Parathyroid adenoma (tissue), 2 donors: ENCODE measurements at regions not wholly inside any gene's neighbourhood (a gene's known extent, or its start where the extent isn't known, plus 50 kb on each side); places are given as distances from the start of the nearest gene placed in this dataset.
"Not testable (repeated sequence)": the region's sequence is repeated elsewhere in the genome, so short reads cannot be mapped to it uniquely, and the experiment has no call there.

Source experiments
- H2AFZ ChIP-seq: fragments of 300-600 bp; sonication (generic); one replicate; pipeline ENCODE4 v1.7.0; 2017; ENCODE audit warnings: antibody characterized with exemption, mild to moderate bottlenecking
- H3K27ac ChIP-seq: fragments of 300-600 bp; sonication (generic); one replicate; pipeline ENCODE4 v1.7.0; 2017
- H3K27me3 ChIP-seq: fragments of 300-600 bp; sonication (generic); one replicate; pipeline ENCODE4 v1.7.0; 2017; ENCODE audit warnings: low read length; ENCODE audit not compliant: control insufficient read depth, insufficient read depth
- H3K36me3 ChIP-seq: fragments of 300-600 bp; sonication (generic); one replicate; pipeline ENCODE4 v1.7.0; 2017; ENCODE audit warnings: low read length; ENCODE audit not compliant: control insufficient read depth, insufficient read depth
- H3K4me1 ChIP-seq: fragments of 300-600 bp; sonication (generic); one replicate; pipeline ENCODE4 v1.7.0; 2017; ENCODE audit warnings: control low read depth
- H3K4me2 ChIP-seq: fragments of 300-600 bp; sonication (generic); one replicate; pipeline ENCODE4 v1.7.0; 2017; ENCODE audit warnings: low read length
- H3K4me3 ChIP-seq: fragments of 300-600 bp; sonication (generic); one replicate; pipeline ENCODE4 v1.7.0; 2017; ENCODE audit warnings: low read depth, low read length
- H3K79me2 ChIP-seq: fragments of 300-600 bp; sonication (generic); one replicate; pipeline ENCODE4 v1.7.0; 2017; ENCODE audit warnings: control low read depth
- H3K9ac ChIP-seq: fragments of 300-600 bp; sonication (generic); one replicate; pipeline ENCODE4 v1.7.0; 2017; ENCODE audit warnings: mild to moderate bottlenecking
- H3K9me3 ChIP-seq: fragments of 300-600 bp; sonication (generic); one replicate; pipeline ENCODE4 v1.7.0; 2017; ENCODE audit warnings: low read length; ENCODE audit not compliant: control insufficient read depth
- CTCF ChIP-seq: fragments of 300-600 bp; sonication (generic); IDR thresholded peaks from one replicate; pipeline ENCODE4 v1.7.0; 2017; ENCODE audit warnings: antibody characterized with exemption, mild to moderate bottlenecking
- donor health status: primary hyperparathyroidism.

DNA sequence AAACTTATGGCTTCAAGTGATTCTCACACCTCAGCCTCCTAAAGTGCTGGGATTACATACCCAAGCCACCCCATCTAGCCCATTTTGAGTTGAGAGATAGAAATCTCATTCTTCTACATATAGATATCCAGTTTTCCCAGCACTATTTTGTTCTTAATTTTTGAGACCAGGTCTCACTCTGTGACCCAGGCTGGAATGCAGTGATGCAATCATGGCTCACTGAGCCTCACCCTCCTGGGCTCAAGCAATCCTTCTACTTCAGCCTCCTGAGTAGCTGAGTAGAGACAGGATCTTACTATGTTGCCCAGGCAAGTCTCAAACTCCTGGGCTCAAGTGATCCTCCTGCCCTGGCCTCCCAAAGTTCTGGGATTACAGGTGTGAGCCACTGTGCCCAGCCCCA lies 60.9 kb upstream of the CTNNA1 start:
- TF ChIP-seq CTCF = no peak

GRCh38 chr5:138686668-138687067 lies 66.6 kb upstream of the CTNNA1 start:
- no peaks in the 10 kb centered on the region for H3K9me3 ChIP-seq
- no peak for TF ChIP-seq CTCF

More for the DNA sequence above, 60.9 kb upstream of the CTNNA1 start:
- Histone ChIP-seq H3K79me2 (no peaks in the 10 kb centered on the region), H3K4me1 (peaks cover 6% of the 10 kb centered on the region), H3K9me3 (no peaks in the 10 kb centered on the region), H3K36me3 (no peaks in the 10 kb centered on the region), H2AFZ (no peak overlapping the region), H3K9ac (no peak overlapping the region), H3K4me3 (no peak overlapping the region), H3K4me2 (no peak overlapping the region), H3K27ac (no peak overlapping the region), H3K27me3 (no peaks in the 10 kb centered on the region)

DNA sequence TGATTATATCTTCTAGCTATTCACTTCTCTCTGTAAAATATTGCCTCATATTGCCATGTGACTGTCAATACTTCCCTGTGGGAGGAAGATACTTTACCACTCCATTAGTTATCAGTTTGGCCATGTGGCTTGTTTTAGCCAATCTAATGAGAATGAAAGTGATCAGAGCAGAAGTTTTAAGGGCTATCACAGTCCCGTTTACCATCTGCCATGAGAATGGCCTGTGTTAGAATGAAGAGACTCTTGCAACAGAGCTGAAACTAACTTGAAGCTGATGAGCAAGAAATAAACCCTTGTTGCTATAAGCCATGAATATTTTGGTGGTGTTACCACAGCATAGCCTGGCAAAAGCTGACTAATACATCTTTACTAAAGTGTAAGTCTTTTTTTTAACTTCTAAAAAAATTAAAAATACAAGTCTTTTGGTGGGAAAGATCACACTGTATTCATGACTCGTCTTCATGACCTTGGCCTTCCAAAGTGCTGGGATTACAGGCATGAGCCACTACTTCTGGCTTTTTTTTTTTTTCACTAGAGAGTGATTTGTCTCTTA lies 68.0 kb upstream of the CTNNA1 start:
- H3K79me2 ChIP-seq = no peaks in the 10 kb centered on the region
- H2AFZ ChIP-seq = no peak overlapping the region
- no peak overlapping the region for H3K4me2 ChIP-seq
- H3K4me1 ChIP-seq = no peaks in the 10 kb centered on the region
- H3K27me3 ChIP-seq = no peaks in the 10 kb centered on the region
- H3K9ac ChIP-seq = no peak overlapping the region
- no peak overlapping the region for H3K27ac ChIP-seq
- no peak for TF ChIP-seq CTCF
- H3K9me3 ChIP-seq = no peaks in the 10 kb centered on the region
- no peak overlapping the region for H3K4me3 ChIP-seq
- H3K36me3 ChIP-seq = no peaks in the 10 kb centered on the region

More at GRCh38 chr5:138686668-138687067, 66.6 kb upstream of the CTNNA1 start:
- H3K4me1 ChIP-seq = no peaks in the 10 kb centered on the region
- no peak overlapping the region for H3K4me3 ChIP-seq
- H3K4me2 ChIP-seq = no peak overlapping the region
- no peak overlapping the region for H3K27ac ChIP-seq
- no peaks in the 10 kb centered on the region for H3K27me3 ChIP-seq
- H2AFZ ChIP-seq = no peak overlapping the region
- no peaks in the 10 kb centered on the region for H3K36me3 ChIP-seq
- H3K79me2 ChIP-seq = no peaks in the 10 kb centered on the region
- H3K9ac ChIP-seq = no peak overlapping the region

DNA sequence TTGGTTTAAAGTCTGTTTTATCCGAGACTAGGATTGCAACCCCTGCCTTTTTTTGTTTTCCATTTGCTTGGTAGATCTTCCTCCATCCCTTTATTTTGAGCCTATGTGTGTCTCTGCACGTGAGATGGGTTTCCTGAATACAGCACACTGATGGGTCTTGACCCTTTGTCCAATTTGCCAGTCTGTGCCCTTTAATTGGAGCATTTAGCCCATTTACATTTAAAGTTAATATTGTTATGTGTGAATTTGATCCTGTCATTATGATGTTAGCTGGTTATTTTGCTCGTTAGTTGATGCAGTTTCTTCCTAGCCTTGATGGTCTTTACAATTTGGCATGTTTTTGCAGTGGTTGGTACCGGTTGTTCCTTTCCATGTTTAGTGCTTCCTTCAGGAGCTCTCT lies 70.8 kb upstream of the CTNNA1 start:
- not testable (repeated sequence) for H2AFZ ChIP-seq, H3K4me3 ChIP-seq, H3K79me2 ChIP-seq, H3K27me3 ChIP-seq, H3K27ac ChIP-seq, H3K36me3 ChIP-seq, H3K4me2 ChIP-seq, H3K9ac ChIP-seq, H3K9me3 ChIP-seq, H3K4me1 ChIP-seq

DNA sequence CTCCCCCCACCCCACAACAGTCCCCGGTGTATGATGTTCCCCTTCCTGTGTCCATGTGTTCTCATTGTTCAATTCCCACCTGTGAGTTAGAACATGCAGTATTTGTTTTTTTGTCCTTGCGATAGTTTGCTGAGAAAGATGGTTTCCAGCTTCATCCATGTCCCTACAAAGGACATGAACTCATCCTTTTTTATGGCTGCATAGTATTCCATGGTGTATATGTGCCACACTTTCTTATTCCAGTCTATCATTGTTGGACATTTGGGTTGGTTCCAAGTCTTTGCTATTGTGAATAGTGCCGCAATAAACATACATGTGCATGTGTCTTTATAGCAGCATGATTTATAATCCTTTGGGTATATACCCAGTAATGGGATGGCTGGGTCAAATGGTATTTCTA lies 74.4 kb upstream of the CTNNA1 start:
- H3K27me3 ChIP-seq, H3K9ac ChIP-seq, H3K4me3 ChIP-seq, H3K4me2 ChIP-seq, H3K27ac ChIP-seq, H3K4me1 ChIP-seq, H3K79me2 ChIP-seq, H2AFZ ChIP-seq, H3K36me3 ChIP-seq, H3K9me3 ChIP-seq: not testable (repeated sequence)

GRCh38 chr5:138677782-138678181 lies 75.4 kb upstream of the CTNNA1 start:
- H3K4me1 ChIP-seq = no peaks in the 10 kb centered on the region
- H3K27ac ChIP-seq = no peak overlapping the region
- no peak overlapping the region for H3K9ac ChIP-seq
- no peak for TF ChIP-seq CTCF
- no peak overlapping the region for H2AFZ ChIP-seq
- no peaks in the 10 kb centered on the region for H3K36me3 ChIP-seq
- no peaks in the 10 kb centered on the region for H3K79me2 ChIP-seq
- H3K4me2 ChIP-seq = no peak overlapping the region
- H3K4me3 ChIP-seq = no peak overlapping the region
- no peaks in the 10 kb centered on the region for H3K27me3 ChIP-seq
- H3K9me3 ChIP-seq = no peaks in the 10 kb centered on the region
